ENCODE measurements at regions not wholly inside any gene's neighbourhood (a gene's known extent, or its start where the extent isn't known, plus 50 kb on each side); places are given as distances from the start of the nearest gene placed in this dataset.

GRCh38 chr15:96237002-96237401 lies 93.5 kb upstream of the NR2F2 start:
- no peaks in the 10 kb centered on the region for H3K9me3 ChIP-seq (ENCODE audit: insufficient read depth, low read length, severe bottlenecking)
- DNase-seq (no peak), ATAC-seq (ENCODE audit: insufficient read depth, low read depth) (no peak)
- no peaks in the 10 kb centered on the region for H3K36me3 ChIP-seq (ENCODE audit: insufficient read depth, low read length)
- H3K4me1 ChIP-seq (ENCODE audit: insufficient read depth, low read length), result no peaks in the 10 kb centered on the region
- no peak overlapping the region for H3K27ac ChIP-seq (ENCODE audit: low read length)
- H3K79me2 ChIP-seq (ENCODE audit: insufficient read depth, low read length), result no peaks in the 10 kb centered on the region
- no peak overlapping the region for H2AFZ ChIP-seq (ENCODE audit: low read depth, low read length)
- TF ChIP-seq, protein P1, sequence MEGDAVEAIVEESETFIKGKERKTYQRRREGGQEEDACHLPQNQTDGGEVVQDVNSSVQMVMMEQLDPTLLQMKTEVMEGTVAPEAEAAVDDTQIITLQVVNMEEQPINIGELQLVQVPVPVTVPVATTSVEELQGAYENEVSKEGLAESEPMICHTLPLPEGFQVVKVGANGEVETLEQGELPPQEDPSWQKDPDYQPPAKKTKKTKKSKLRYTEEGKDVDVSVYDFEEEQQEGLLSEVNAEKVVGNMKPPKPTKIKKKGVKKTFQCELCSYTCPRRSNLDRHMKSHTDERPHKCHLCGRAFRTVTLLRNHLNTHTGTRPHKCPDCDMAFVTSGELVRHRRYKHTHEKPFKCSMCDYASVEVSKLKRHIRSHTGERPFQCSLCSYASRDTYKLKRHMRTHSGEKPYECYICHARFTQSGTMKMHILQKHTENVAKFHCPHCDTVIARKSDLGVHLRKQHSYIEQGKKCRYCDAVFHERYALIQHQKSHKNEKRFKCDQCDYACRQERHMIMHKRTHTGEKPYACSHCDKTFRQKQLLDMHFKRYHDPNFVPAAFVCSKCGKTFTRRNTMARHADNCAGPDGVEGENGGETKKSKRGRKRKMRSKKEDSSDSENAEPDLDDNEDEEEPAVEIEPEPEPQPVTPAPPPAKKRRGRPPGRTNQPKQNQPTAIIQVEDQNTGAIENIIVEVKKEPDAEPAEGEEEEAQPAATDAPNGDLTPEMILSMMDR (IDR thresholded peaks at IDR 0.05; ENCODE audit: borderline replicate concordance, extremely low read depth, low read length, poor library complexity, severe bottlenecking), result no peak
- TF ChIP-seq EZH2 (IDR thresholded peaks at IDR 0.05; ENCODE audit: borderline replicate concordance, low read depth, low read length, severe bottlenecking), result no peak
- H3K9ac ChIP-seq (ENCODE audit: low read depth, low read length), result no peak overlapping the region
- H3K4me3 ChIP-seq (ENCODE audit: low read depth in 1 of 2, low read length in 2 of 2), result no peak overlapping the region
- no peaks in the 10 kb centered on the region for H3K27me3 ChIP-seq (ENCODE audit: insufficient read depth, low read length, poor library complexity)
- no peak overlapping the region for H3K4me2 ChIP-seq (ENCODE audit: insufficient read depth, low read length)
- no peaks in the 10 kb centered on the region for H4K20me1 ChIP-seq (ENCODE audit: insufficient read depth, low read length)

GRCh38 chr15:96242761-96243160 lies 87.7 kb upstream of the NR2F2 start:
- Histone ChIP-seq H3K4me3 (ENCODE audit: low read depth in 1 of 2, low read length in 2 of 2) (no peak overlapping the region), H2AFZ (ENCODE audit: low read depth, low read length) (no peak overlapping the region), H3K27ac (ENCODE audit: low read length) (no peak overlapping the region), H3K27me3 (ENCODE audit: insufficient read depth, low read length, poor library complexity) (no peaks in the 10 kb centered on the region), H3K4me1 (ENCODE audit: insufficient read depth, low read length) (no peaks in the 10 kb centered on the region), H4K20me1 (ENCODE audit: insufficient read depth, low read length) (no peaks in the 10 kb centered on the region), H3K9me3 (ENCODE audit: insufficient read depth, low read length, severe bottlenecking) (no peaks in the 10 kb centered on the region), H3K4me2 (ENCODE audit: insufficient read depth, low read length) (no peak overlapping the region), H3K36me3 (ENCODE audit: insufficient read depth, low read length) (no peaks in the 10 kb centered on the region), H3K79me2 (ENCODE audit: insufficient read depth, low read length) (no peaks in the 10 kb centered on the region), H3K9ac (ENCODE audit: low read depth, low read length) (no peak overlapping the region)
- no peak for DNase-seq
- ATAC-seq (ENCODE audit: insufficient read depth, low read depth), result no peak
- TF ChIP-seq, protein P1 (IDR thresholded peaks at IDR 0.05; ENCODE audit: borderline replicate concordance, extremely low read depth, low read length, poor library complexity, severe bottlenecking), result no peak
- no peak for TF ChIP-seq EZH2 (IDR thresholded peaks at IDR 0.05; ENCODE audit: borderline replicate concordance, low read depth, low read length, severe bottlenecking)

DNA sequence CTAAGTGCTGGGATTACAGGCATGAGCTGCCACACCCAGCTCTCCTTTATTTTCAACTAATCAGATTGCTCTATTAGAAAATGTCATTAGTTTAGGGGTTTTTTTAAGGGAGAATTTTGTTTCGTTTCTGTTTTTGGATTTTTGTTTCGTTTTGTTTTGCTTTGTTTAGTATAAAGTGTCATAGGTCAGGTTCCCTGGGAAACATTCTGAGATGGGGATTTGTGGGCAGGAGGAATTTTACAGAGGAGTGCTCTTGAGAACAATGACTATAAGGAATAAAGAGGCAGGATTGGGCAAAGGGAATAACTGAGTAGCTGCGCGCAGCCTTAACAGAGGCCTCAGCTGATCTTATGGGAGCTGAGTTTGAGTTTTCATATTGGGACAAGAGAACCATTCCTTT lies 86.8 kb upstream of the NR2F2 start:
- H3K36me3 ChIP-seq (ENCODE audit: insufficient read depth, low read length), result no peaks in the 10 kb centered on the region
- no peak for ATAC-seq (ENCODE audit: insufficient read depth, low read depth)

More for the DNA sequence above, 86.8 kb upstream of the NR2F2 start:
- Histone ChIP-seq H3K4me2 (ENCODE audit: insufficient read depth, low read length) (no peak overlapping the region), H3K79me2 (ENCODE audit: insufficient read depth, low read length) (no peaks in the 10 kb centered on the region), H3K27me3 (ENCODE audit: insufficient read depth, low read length, poor library complexity) (no peaks in the 10 kb centered on the region), H3K27ac (ENCODE audit: low read length) (no peak overlapping the region), H4K20me1 (ENCODE audit: insufficient read depth, low read length) (no peaks in the 10 kb centered on the region), H3K4me1 (ENCODE audit: insufficient read depth, low read length) (no peaks in the 10 kb centered on the region), H2AFZ (ENCODE audit: low read depth, low read length) (no peak overlapping the region), H3K9ac (ENCODE audit: low read depth, low read length) (no peak overlapping the region), H3K4me3 (ENCODE audit: low read depth in 1 of 2, low read length in 2 of 2) (no peak overlapping the region), H3K9me3 (ENCODE audit: insufficient read depth, low read length, severe bottlenecking) (no peaks in the 10 kb centered on the region)
- TF ChIP-seq EZH2 (IDR thresholded peaks at IDR 0.05; ENCODE audit: borderline replicate concordance, low read depth, low read length, severe bottlenecking), result no peak
- TF ChIP-seq, protein P1 (IDR thresholded peaks at IDR 0.05; ENCODE audit: borderline replicate concordance, extremely low read depth, low read length, poor library complexity, severe bottlenecking), result no peak
- no peak for DNase-seq
